Endothelial cell of umbilical vein (primary cell): ENCODE measurements at regions not wholly inside any gene's neighbourhood (a gene's known extent, or its start where the extent isn't known, plus 50 kb on each side); places are given as distances from the start of the nearest gene placed in this dataset.
"Not testable (repeated sequence)": the region's sequence is repeated elsewhere in the genome, so short reads cannot be mapped to it uniquely, and the experiment has no call there.

Source experiments
- BruUV-seq: library from RNA; stranded (reverse); fragments of 400-500 nt; replicated peaks from 2 replicates; lab custom pipeline; 2021; lab: Mats Ljungman, UMichigan
- CTCF ChIA-PET: fragments of 300-600, 350-600 bp; sonication (Branson Sonifier 250); formaldehyde crosslinking; loops from one replicate; lab custom pipeline; 2021; ENCODE audit warnings: antibody characterized with exemption, inconsistent platforms; lab: Charles Lee
- POLR2A ChIA-PET: fragments of 300-600, 350-600 bp; sonication (Branson Sonifier 250); formaldehyde crosslinking; loops from one replicate; lab custom pipeline; 2021; ENCODE audit warnings: antibody characterized with exemption, inconsistent platforms; lab: Charles Lee
- DNase-seq: peaks from one replicate; pipeline ENCODE4 v3.0.0-alpha.2; 2011; ENCODE audit warnings: low read depth, low spot score
- FAIRE-seq: peaks from 2 replicates; lab custom pipeline; 2011; peaks lifted over from hg19 to GRCh38; lab: Jason Lieb, UNC
- H2AFZ ChIP-seq: 2 replicates; pipeline ENCODE4 v1.6.0; 2012; ENCODE audit warnings: low read depth, low read length, control low read depth, inconsistent platforms
- H3K27ac ChIP-seq: 2 replicates; pipeline ENCODE4 v1.5.1; 2011; ENCODE audit warnings: low read depth, mild to moderate bottlenecking, control low read depth, low read length, moderate library complexity; ENCODE audit not compliant: insufficient read depth
- H3K27me3 ChIP-seq, 2 experiments: 2 replicates each; pipeline versions ENCODE4 v1.6.0 to v1.6.1; 2011; ENCODE audit warnings: low read length in 2 of 2, mixed read lengths in 1 of 2; ENCODE audit not compliant: control insufficient read depth in 2 of 2, insufficient read depth in 2 of 2
- H3K36me3 ChIP-seq, 2 experiments: 2 replicates in 1 of 2; 3 replicates in 1 of 2; pipeline ENCODE4 v1.5.1; 2011; ENCODE audit warnings: low read length in 2 of 2, mild to moderate bottlenecking in 1 of 2, moderate library complexity in 1 of 2; ENCODE audit not compliant: control insufficient read depth in 2 of 2, insufficient read depth in 2 of 2; ENCODE audit errors: extremely low read depth in 1 of 2
- H3K4me1 ChIP-seq: 3 replicates; pipeline ENCODE4 v1.5.1; 2011; ENCODE audit warnings: mild to moderate bottlenecking, low read length; ENCODE audit not compliant: control insufficient read depth, insufficient read depth; ENCODE audit errors: extremely low read depth
- H3K4me2 ChIP-seq: 2 replicates; pipeline ENCODE4 v1.6.1; 2011; ENCODE audit warnings: low read length, control low read depth, mixed read lengths; ENCODE audit not compliant: insufficient read depth
- H3K4me3 ChIP-seq, 3 experiments: fragments of 200-600 bp in 1 of 3; sonication (generic), shearing (Covaris generic) in 1 of 3; replicated peaks in 1 of 3; 2 replicates each; pipeline ENCODE4 v1.5.1; 2011 to 2016; ENCODE audit warnings: control low read depth in 3 of 3, low read length in 3 of 3, mild to moderate bottlenecking in 2 of 3, inconsistent platforms in 1 of 3, low read depth in 1 of 3, moderate library complexity in 1 of 3; ENCODE audit not compliant: insufficient read depth in 1 of 3
- H3K79me2 ChIP-seq: 2 replicates; pipeline ENCODE4 v1.6.0; 2012; ENCODE audit warnings: low read length, inconsistent platforms; ENCODE audit not compliant: control insufficient read depth, insufficient read depth
- H3K9ac ChIP-seq: replicated peaks from 2 replicates; pipeline ENCODE3; 2011; ENCODE audit warnings: low read length, control low read depth; ENCODE audit not compliant: insufficient read depth; ENCODE audit errors: extremely low read depth
- H3K9me1 ChIP-seq: replicated peaks from 3 replicates; pipeline ENCODE4 v1.6.0; 2011; ENCODE audit warnings: mild to moderate bottlenecking, low read length; ENCODE audit not compliant: control insufficient read depth, insufficient read depth; ENCODE audit errors: extremely low read depth
- H3K9me3 ChIP-seq: replicated peaks from 2 replicates; pipeline ENCODE4 v1.5.1; 2012; ENCODE audit warnings: low read length, inconsistent platforms; ENCODE audit not compliant: control insufficient read depth, insufficient read depth
- H4K20me1 ChIP-seq: replicated peaks from 2 replicates; pipeline ENCODE3; 2011; ENCODE audit warnings: mild to moderate bottlenecking, low read length; ENCODE audit not compliant: control insufficient read depth, insufficient read depth; ENCODE audit errors: extremely low read depth
- EZH2 ChIP-seq: IDR thresholded peaks from 2 replicates; pipeline ENCODE4 v1.6.1; 2012; ENCODE audit warnings: borderline replicate concordance, low read depth, mild to moderate bottlenecking, moderate library complexity, low read length, inconsistent platforms; ENCODE audit not compliant: severe bottlenecking
- GATA2 ChIP-seq: IDR thresholded peaks from 2 replicates; pipeline ENCODE4 v1.7.0; 2011; ENCODE audit warnings: low read depth, mild to moderate bottlenecking, moderate library complexity, mixed read lengths, low read length; ENCODE audit not compliant: insufficient read length, insufficient read depth
- JUN ChIP-seq: IDR thresholded peaks from 2 replicates; pipeline ENCODE4 v1.6.1; 2011; ENCODE audit warnings: borderline replicate concordance, low read depth; ENCODE audit not compliant: insufficient read length, insufficient read depth
- MYC ChIP-seq: IDR thresholded peaks from one replicate; pipeline ENCODE4 v1.6.1; 2011; ENCODE audit warnings: mild to moderate bottlenecking, low read depth, low read length
- POLR2AphosphoS5 ChIP-seq: IDR thresholded peaks from 2 replicates; pipeline ENCODE4 v1.6.1; 2012; ENCODE audit warnings: low read depth, mild to moderate bottlenecking, control low read depth, low read length, moderate library complexity; ENCODE audit not compliant: insufficient read depth
- dilution Hi-C: fragments of 300-500 bp; cut with MboI; formaldehyde crosslinking; loops from one replicate; pipeline ENCODE4 v1.15.0; 2019; ENCODE audit warnings: low sequenced_read_pairs; ENCODE audit not compliant: extremely low pct_ligation_motif_present
- intact Hi-C: fragments of 100-400 bp; cut with micrococcal nuclease; formaldehyde crosslinking; loops from one replicate; pipeline ENCODE4 v1.10.0; 2022
- TF ChIP-seq, protein P1 (sequence below), 2 donors: IDR thresholded peaks; 1 replicate in 1 of 2; 2 replicates in 1 of 2; pipeline ENCODE4 v1.5.1; 2011; ENCODE audit warnings: low read length in 2 of 2, mild to moderate bottlenecking in 2 of 2, moderate library complexity in 2 of 2, control low read depth in 1 of 2, inconsistent platforms in 1 of 2, low read depth in 1 of 2; ENCODE audit not compliant: insufficient read depth in 1 of 2; ENCODE audit errors: extremely low read depth in 1 of 2
- TF ChIP-seq, protein P2 (sequence below): IDR thresholded peaks from 2 replicates; pipeline ENCODE4 v1.6.1; 2011; ENCODE audit not compliant: insufficient read depth, insufficient read length

DNA sequence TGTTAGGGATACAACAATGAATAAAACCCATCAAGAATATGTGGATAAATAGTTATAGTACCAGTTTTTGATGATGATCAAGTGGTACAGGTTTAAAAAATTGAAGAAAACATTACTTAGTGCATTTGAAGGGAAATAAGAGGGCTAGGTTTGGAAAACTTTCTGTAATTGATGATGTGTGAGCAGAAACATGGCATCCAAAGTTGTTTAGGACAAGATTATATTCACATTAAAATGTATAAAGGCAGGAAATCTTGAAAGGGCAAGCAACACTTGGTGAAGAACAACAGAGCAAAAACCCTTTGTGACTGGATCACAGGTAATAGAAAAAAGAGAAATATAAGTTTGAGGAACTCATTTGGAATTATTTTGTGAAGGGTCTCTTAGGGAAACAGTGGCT, 572.3 kb upstream of the RAG2 start:
- H3K9ac ChIP-seq, result no peak overlapping the region
- no peaks in the 10 kb centered on the region for H3K9me1 ChIP-seq
- no peaks in the 10 kb centered on the region for H3K36me3 ChIP-seq
- H3K79me2 ChIP-seq, result no peaks in the 10 kb centered on the region
- DNase-seq, result no peak
- FAIRE-seq, result no peak
- no peak overlapping the region for H3K27ac ChIP-seq
- no peaks in the 10 kb centered on the region for H3K4me1 ChIP-seq
- no peaks in the 10 kb centered on the region for H4K20me1 ChIP-seq
- no peaks in the 10 kb centered on the region for H3K27me3 ChIP-seq
- TF ChIP-seq GATA2 (no peak), JUN (no peak), MYC (no peak), EZH2 (no peak), POLR2AphosphoS5 (no peak)
- TF ChIP-seq, protein P1, sequence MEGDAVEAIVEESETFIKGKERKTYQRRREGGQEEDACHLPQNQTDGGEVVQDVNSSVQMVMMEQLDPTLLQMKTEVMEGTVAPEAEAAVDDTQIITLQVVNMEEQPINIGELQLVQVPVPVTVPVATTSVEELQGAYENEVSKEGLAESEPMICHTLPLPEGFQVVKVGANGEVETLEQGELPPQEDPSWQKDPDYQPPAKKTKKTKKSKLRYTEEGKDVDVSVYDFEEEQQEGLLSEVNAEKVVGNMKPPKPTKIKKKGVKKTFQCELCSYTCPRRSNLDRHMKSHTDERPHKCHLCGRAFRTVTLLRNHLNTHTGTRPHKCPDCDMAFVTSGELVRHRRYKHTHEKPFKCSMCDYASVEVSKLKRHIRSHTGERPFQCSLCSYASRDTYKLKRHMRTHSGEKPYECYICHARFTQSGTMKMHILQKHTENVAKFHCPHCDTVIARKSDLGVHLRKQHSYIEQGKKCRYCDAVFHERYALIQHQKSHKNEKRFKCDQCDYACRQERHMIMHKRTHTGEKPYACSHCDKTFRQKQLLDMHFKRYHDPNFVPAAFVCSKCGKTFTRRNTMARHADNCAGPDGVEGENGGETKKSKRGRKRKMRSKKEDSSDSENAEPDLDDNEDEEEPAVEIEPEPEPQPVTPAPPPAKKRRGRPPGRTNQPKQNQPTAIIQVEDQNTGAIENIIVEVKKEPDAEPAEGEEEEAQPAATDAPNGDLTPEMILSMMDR (IDR thresholded peaks at IDR 0.05; ENCODE audit: extremely low read depth in 1 of 2, insufficient read depth in 1 of 2, low read depth in 1 of 2, low read length in 2 of 2), result no peak
- TF ChIP-seq, protein P2, sequence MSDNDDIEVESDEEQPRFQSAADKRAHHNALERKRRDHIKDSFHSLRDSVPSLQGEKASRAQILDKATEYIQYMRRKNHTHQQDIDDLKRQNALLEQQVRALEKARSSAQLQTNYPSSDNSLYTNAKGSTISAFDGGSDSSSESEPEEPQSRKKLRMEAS, result no peak
- no peak overlapping the region for H3K4me2 ChIP-seq
- ChIA-PET POLR2A (no interaction called here), CTCF (no interaction called here)
- dilution Hi-C loops, result no loop called here
- no peak overlapping the region for H3K4me3 ChIP-seq
- no TSS peak for BruUV-seq
- intact Hi-C loops, result no loop called here
- no peak overlapping the region for H2AFZ ChIP-seq
- peaks cover 4% of the 10 kb centered on the region for H3K9me3 ChIP-seq

DNA sequence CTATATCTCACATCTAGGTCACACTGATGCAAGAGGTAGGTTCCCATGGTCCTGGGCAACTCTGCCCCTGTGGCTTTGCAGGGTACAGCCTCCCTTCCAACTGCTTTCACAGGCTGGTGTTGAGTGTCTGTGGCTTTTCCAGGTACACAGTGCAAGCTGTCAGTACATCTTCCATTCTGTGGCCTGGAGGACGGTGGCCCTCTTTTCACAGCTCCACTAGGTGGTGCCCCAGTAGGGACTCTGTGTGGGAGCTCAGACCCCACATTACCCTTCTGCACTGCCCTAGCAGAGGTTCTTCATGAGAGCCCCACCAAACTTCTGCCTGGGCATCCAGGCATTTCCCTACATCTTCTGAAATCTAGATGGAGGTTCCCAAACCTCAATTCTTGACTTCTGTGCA, 547.4 kb upstream of the RAG2 start:
- H3K9me3 ChIP-seq, CTCF ChIA-PET, H3K27me3 ChIP-seq, H3K79me2 ChIP-seq, FAIRE-seq, H3K4me2 ChIP-seq, DNase-seq, BruUV-seq, H3K9ac ChIP-seq, intact Hi-C loops, H4K20me1 ChIP-seq, H3K9me1 ChIP-seq, H3K4me3 ChIP-seq, H3K27ac ChIP-seq, dilution Hi-C loops, H3K4me1 ChIP-seq, POLR2A ChIA-PET, H3K36me3 ChIP-seq, H2AFZ ChIP-seq: not testable (repeated sequence)
